ENCODE measurements at regions not wholly inside any gene's neighbourhood (a gene's known extent, or its start where the extent isn't known, plus 50 kb on each side); places are given as distances from the start of the nearest gene placed in this dataset.

DNA sequence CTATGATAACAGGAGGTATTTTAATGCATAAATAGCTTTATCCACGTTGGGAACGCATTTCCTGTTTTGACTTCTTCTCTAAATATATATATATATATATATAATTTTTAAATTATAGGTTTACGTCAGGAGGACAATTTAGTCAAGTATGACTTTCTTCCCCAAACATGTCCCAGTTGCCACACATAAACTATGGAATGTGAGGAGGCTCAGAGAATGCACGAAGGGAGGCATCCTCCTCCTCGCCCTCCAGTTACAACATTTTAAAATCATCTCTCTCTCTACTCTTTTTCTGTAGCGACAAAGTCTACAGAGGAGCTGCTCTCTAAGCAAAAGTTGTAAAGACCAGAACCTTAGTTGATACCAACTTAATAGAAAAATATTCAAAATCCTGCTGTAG is 106.9 kb upstream of the LYZL1 start:
- TF ChIP-seq POLR2A (IDR thresholded peaks at IDR 0.05) = no peak
- TF ChIP-seq, protein P1, sequence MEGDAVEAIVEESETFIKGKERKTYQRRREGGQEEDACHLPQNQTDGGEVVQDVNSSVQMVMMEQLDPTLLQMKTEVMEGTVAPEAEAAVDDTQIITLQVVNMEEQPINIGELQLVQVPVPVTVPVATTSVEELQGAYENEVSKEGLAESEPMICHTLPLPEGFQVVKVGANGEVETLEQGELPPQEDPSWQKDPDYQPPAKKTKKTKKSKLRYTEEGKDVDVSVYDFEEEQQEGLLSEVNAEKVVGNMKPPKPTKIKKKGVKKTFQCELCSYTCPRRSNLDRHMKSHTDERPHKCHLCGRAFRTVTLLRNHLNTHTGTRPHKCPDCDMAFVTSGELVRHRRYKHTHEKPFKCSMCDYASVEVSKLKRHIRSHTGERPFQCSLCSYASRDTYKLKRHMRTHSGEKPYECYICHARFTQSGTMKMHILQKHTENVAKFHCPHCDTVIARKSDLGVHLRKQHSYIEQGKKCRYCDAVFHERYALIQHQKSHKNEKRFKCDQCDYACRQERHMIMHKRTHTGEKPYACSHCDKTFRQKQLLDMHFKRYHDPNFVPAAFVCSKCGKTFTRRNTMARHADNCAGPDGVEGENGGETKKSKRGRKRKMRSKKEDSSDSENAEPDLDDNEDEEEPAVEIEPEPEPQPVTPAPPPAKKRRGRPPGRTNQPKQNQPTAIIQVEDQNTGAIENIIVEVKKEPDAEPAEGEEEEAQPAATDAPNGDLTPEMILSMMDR (IDR thresholded peaks at IDR 0.05) = no peak

All from esophagus squamous epithelium (tissue), 4 donors.